Fibroblast of mammary gland (primary cell): ENCODE measurements at regions not wholly inside any gene's neighbourhood (a gene's known extent, or its start where the extent isn't known, plus 50 kb on each side); places are given as distances from the start of the nearest gene placed in this dataset.

Experiments used
- DNase-seq: peaks from one replicate; pipeline ENCODE4 v3.0.0-alpha.2; 2010; ENCODE audit warnings: low read depth
- H3K4me3 ChIP-seq: 2 replicates; pipeline ENCODE4 v1.5.1; 2011; ENCODE audit warnings: low read depth, mild to moderate bottlenecking, low read length, moderate library complexity; ENCODE audit not compliant: control insufficient read depth
- CTCF ChIP-seq: conservative IDR thresholded peaks from 2 replicates; pipeline ENCODE4 v1.5.1; 2011; ENCODE audit warnings: low read depth, low read length, inconsistent platforms; ENCODE audit not compliant: control insufficient read depth, insufficient read depth

- TF ChIP-seq CTCF = no peak
- H3K4me3 ChIP-seq = no peak overlapping the region
- DNase-seq = no peak
These were observed 437.4 kb upstream of the MC4R start for GRCh38 chr18:60809937-60810336.

GRCh38 chr18:60812921-60813320 lies 440.3 kb upstream of the MC4R start:
- no peak for DNase-seq
- no peak for TF ChIP-seq CTCF
- H3K4me3 ChIP-seq = no peak overlapping the region

GRCh38 chr18:60826346-60826745 lies 453.8 kb upstream of the MC4R start:
- no peak for TF ChIP-seq CTCF
- DNase-seq = no peak
- no peak overlapping the region for H3K4me3 ChIP-seq

GRCh38 chr18:60831971-60832370 lies 459.4 kb upstream of the MC4R start:
- no peak for DNase-seq
- no peak overlapping the region for H3K4me3 ChIP-seq
- TF ChIP-seq CTCF = no peak

- H3K4me3 ChIP-seq = no peak overlapping the region
- no peak for TF ChIP-seq CTCF
- DNase-seq = peak; percentile 5
These were observed 466.1 kb upstream of the MC4R start for GRCh38 chr18:60838677-60839076.

GRCh38 chr18:60846396-60846795 lies 473.8 kb upstream of the MC4R start:
- DNase-seq = no peak
- H3K4me3 ChIP-seq = no peak overlapping the region
- no peak for TF ChIP-seq CTCF

- no peak for DNase-seq
- TF ChIP-seq CTCF = no peak
- H3K4me3 ChIP-seq = no peak overlapping the region
These were observed 474.9 kb upstream of the MC4R start for GRCh38 chr18:60847517-60847916.
